ENCODE measurements at regions not wholly inside any gene's neighbourhood (a gene's known extent, or its start where the extent isn't known, plus 50 kb on each side); places are given as distances from the start of the nearest gene placed in this dataset.

DNA sequence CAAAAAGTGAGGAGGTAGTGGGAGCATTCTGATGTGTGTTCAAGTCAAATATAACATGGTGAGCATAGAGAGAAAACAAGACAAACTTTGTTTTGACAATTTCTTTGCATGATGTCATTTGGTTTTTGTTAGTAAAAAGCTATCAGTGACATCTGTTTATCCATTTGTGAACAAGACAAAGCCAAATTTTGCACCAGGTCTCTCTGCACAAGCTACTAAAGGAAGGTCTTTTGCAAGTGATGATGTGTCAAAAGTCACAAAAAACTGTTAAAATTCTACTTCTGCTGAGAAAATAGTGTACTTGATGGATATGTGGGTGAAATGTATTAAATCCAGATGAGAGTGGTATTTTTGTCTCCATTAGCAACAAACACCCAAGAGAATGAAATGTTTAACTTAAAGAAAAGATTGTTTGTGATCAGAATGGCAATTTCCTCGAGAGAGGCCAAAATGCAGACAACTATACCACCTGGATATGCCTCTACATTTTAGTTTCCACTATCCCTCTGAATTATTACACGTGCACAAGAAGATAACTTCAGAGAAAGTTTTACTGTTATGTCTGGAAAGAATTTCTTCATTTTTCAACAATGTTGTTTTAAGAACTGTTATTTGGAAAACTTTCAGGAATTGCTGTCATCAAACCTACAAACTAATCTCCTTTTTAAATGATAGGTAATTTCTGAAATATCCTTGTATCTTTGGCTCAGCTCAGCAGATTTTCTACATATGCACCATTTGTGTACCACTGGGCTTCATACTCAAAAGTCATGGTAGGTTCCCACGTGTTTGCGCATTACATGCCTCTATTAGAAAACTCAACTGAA, 807.4 kb upstream of the ADGRL2 start:
- no TSS peak for BruUV-seq (replicated peaks)
- intact Hi-C loops (cut with micrococcal nuclease; ENCODE audit: unreplicated experiment) (no loop called here), in situ Hi-C loops (cut with HindIII; ENCODE audit: low pct_unique_long_range_greater_than_20kb, low sequenced_read_pairs) (no loop called here)
- no peaks in the 10 kb centered on the region for H3K36me3 ChIP-seq (ENCODE audit: control insufficient read depth, insufficient read depth, low read length)
- H3K9me3 ChIP-seq (ENCODE audit: control insufficient read depth, insufficient read depth, low read depth, low read length): no peaks in the 10 kb centered on the region
- H3K4me3 ChIP-seq (ENCODE audit: low read depth in 2 of 2, low read length in 2 of 2): no peak overlapping the region
- ChIA-PET CTCF (no interaction called here), POLR2A (no interaction called here)
- no peaks in the 10 kb centered on the region for H3K4me1 ChIP-seq (ENCODE audit: control insufficient read depth, insufficient read depth, low read length)
- DNase-seq (ENCODE audit: low read depth, low spot score): no peak
- H3K27ac ChIP-seq (ENCODE audit: low read length): no peak overlapping the region
- no peaks in the 10 kb centered on the region for H3K27me3 ChIP-seq (ENCODE audit: control insufficient read depth, insufficient read depth, low read length)
- no peak for ATAC-seq
- TF ChIP-seq SIN3A (IDR thresholded peaks at IDR 0.05; ENCODE audit: borderline replicate concordance, insufficient read depth, low read depth, low read length): no peak
- TF ChIP-seq, protein P1, sequence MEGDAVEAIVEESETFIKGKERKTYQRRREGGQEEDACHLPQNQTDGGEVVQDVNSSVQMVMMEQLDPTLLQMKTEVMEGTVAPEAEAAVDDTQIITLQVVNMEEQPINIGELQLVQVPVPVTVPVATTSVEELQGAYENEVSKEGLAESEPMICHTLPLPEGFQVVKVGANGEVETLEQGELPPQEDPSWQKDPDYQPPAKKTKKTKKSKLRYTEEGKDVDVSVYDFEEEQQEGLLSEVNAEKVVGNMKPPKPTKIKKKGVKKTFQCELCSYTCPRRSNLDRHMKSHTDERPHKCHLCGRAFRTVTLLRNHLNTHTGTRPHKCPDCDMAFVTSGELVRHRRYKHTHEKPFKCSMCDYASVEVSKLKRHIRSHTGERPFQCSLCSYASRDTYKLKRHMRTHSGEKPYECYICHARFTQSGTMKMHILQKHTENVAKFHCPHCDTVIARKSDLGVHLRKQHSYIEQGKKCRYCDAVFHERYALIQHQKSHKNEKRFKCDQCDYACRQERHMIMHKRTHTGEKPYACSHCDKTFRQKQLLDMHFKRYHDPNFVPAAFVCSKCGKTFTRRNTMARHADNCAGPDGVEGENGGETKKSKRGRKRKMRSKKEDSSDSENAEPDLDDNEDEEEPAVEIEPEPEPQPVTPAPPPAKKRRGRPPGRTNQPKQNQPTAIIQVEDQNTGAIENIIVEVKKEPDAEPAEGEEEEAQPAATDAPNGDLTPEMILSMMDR (IDR thresholded peaks at IDR 0.05): no peak
- TF ChIP-seq, protein P2, sequence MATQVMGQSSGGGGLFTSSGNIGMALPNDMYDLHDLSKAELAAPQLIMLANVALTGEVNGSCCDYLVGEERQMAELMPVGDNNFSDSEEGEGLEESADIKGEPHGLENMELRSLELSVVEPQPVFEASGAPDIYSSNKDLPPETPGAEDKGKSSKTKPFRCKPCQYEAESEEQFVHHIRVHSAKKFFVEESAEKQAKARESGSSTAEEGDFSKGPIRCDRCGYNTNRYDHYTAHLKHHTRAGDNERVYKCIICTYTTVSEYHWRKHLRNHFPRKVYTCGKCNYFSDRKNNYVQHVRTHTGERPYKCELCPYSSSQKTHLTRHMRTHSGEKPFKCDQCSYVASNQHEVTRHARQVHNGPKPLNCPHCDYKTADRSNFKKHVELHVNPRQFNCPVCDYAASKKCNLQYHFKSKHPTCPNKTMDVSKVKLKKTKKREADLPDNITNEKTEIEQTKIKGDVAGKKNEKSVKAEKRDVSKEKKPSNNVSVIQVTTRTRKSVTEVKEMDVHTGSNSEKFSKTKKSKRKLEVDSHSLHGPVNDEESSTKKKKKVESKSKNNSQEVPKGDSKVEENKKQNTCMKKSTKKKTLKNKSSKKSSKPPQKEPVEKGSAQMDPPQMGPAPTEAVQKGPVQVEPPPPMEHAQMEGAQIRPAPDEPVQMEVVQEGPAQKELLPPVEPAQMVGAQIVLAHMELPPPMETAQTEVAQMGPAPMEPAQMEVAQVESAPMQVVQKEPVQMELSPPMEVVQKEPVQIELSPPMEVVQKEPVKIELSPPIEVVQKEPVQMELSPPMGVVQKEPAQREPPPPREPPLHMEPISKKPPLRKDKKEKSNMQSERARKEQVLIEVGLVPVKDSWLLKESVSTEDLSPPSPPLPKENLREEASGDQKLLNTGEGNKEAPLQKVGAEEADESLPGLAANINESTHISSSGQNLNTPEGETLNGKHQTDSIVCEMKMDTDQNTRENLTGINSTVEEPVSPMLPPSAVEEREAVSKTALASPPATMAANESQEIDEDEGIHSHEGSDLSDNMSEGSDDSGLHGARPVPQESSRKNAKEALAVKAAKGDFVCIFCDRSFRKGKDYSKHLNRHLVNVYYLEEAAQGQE (IDR thresholded peaks at IDR 0.05; ENCODE audit: insufficient read depth in 1 of 2, low read depth in 2 of 2, low read length in 1 of 2): no peak
- TF ChIP-seq TCF7L2 (IDR thresholded peaks at IDR 0.05; ENCODE audit: low read depth, low read length): no peak
- no peak for TF ChIP-seq POLR2AphosphoS5 (IDR thresholded peaks at IDR 0.05; ENCODE audit: low read depth, low read length)

DNA sequence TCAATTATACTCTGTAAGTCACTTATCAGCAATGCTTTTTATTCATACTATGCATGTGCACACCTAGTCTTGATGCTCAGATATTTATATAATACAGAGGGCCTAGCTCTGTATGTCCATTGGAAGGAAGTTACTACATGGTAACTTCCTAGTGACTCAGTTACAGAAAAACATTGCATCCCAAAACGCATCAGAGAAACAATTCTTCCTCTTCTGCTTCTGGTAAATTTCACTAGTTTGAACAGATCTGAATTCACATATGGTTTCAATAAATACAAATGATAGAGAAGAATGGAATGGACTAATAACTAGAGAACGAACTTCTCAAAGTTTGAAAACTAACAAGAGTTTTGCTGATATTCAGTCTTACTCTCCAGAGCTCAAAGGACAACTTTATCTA, 811.3 kb upstream of the ADGRL2 start:
- Histone ChIP-seq H3K27me3 (ENCODE audit: control insufficient read depth, insufficient read depth, low read length) (no peaks in the 10 kb centered on the region), H3K4me1 (ENCODE audit: control insufficient read depth, insufficient read depth, low read length) (no peaks in the 10 kb centered on the region), H3K27ac (ENCODE audit: low read length) (no peak overlapping the region), H3K36me3 (ENCODE audit: control insufficient read depth, insufficient read depth, low read length) (no peaks in the 10 kb centered on the region), H3K4me3 (ENCODE audit: low read depth in 2 of 2, low read length in 2 of 2) (no peak overlapping the region), H3K9me3 (ENCODE audit: control insufficient read depth, insufficient read depth, low read depth, low read length) (no peaks in the 10 kb centered on the region)
- DNase-seq (ENCODE audit: low read depth, low spot score): no peak
- ChIA-PET CTCF (no interaction called here), POLR2A (no interaction called here)
- in situ Hi-C loops (cut with HindIII; ENCODE audit: low pct_unique_long_range_greater_than_20kb, low sequenced_read_pairs): no loop called here
- no TSS peak for BruUV-seq (replicated peaks)
- intact Hi-C loops (cut with micrococcal nuclease; ENCODE audit: unreplicated experiment): no loop called here
- ATAC-seq: no peak
- no peak for TF ChIP-seq POLR2AphosphoS5 (IDR thresholded peaks at IDR 0.05; ENCODE audit: low read depth, low read length)

DNA sequence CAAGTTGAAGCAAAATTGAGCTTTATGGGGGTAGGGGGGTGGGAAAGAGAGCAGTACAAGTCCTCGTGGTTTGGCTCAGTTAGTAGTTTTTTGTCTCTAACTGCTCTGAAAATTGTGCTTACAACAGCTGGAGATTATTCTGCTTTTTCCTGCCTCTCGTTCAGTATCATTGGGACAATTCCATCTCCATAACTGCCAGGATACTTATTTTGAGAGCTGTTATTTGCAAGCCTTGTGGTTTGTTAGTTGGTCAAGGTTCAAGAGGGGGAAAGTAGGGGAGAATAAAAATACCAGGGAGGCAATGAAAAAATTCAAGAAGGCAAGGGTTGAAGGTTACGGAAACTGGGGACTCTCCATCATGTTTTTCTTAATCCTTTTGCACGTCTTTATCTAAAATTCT, 811.8 kb upstream of the ADGRL2 start:
- ChIA-PET POLR2A (no interaction called here), CTCF (no interaction called here)
- DNase-seq (ENCODE audit: low read depth, low spot score): no peak
- in situ Hi-C loops (cut with HindIII; ENCODE audit: low pct_unique_long_range_greater_than_20kb, low sequenced_read_pairs): no loop called here
- TF ChIP-seq, protein P1 (IDR thresholded peaks at IDR 0.05): no peak
- TF ChIP-seq SIN3A (IDR thresholded peaks at IDR 0.05; ENCODE audit: borderline replicate concordance, insufficient read depth, low read depth, low read length): no peak
- TF ChIP-seq POLR2AphosphoS5 (IDR thresholded peaks at IDR 0.05; ENCODE audit: low read depth, low read length): no peak
- no peak for TF ChIP-seq TCF7L2 (IDR thresholded peaks at IDR 0.05; ENCODE audit: low read depth, low read length)
- TF ChIP-seq, protein P2 (IDR thresholded peaks at IDR 0.05; ENCODE audit: insufficient read depth in 1 of 2, low read depth in 2 of 2, low read length in 1 of 2): no peak
- H3K27ac ChIP-seq (ENCODE audit: low read length): no peak overlapping the region
- no TSS peak for BruUV-seq (replicated peaks)
- H3K36me3 ChIP-seq (ENCODE audit: control insufficient read depth, insufficient read depth, low read length): no peaks in the 10 kb centered on the region
- H3K27me3 ChIP-seq (ENCODE audit: control insufficient read depth, insufficient read depth, low read length): no peaks in the 10 kb centered on the region
- no peaks in the 10 kb centered on the region for H3K9me3 ChIP-seq (ENCODE audit: control insufficient read depth, insufficient read depth, low read depth, low read length)
- ATAC-seq: no peak
- intact Hi-C loops (cut with micrococcal nuclease; ENCODE audit: unreplicated experiment): no loop called here
- no peak overlapping the region for H3K4me3 ChIP-seq (ENCODE audit: low read depth in 2 of 2, low read length in 2 of 2)
- no peaks in the 10 kb centered on the region for H3K4me1 ChIP-seq (ENCODE audit: control insufficient read depth, insufficient read depth, low read length)

Measured in Panc1 (cell line).